ENCODE measurements at regions not wholly inside any gene's neighbourhood (a gene's known extent, or its start where the extent isn't known, plus 50 kb on each side); places are given as distances from the start of the nearest gene placed in this dataset.

GRCh38 chr11:44493930-44494329, 71.5 kb upstream of the CD82 start:
- no peak for DNase-seq (ENCODE audit: low read depth in 2 of 2)

GRCh38 chr11:44494785-44495184, 70.7 kb upstream of the CD82 start:
- DNase-seq (ENCODE audit: low read depth in 2 of 2) = no peak

- DNase-seq (ENCODE audit: low read depth in 2 of 2) = no peak
Observed at GRCh38 chr11:44496391-44496790, 69.1 kb upstream of the CD82 start.

- DNase-seq (ENCODE audit: low read depth in 2 of 2) = no peak
Observed at GRCh38 chr11:44498089-44498871, 67.2 kb upstream of the CD82 start.

- no peak for DNase-seq (ENCODE audit: low read depth in 2 of 2)
Observed at GRCh38 chr11:44502506-44502905, 63.0 kb upstream of the CD82 start.

- no peak for DNase-seq (ENCODE audit: low read depth in 2 of 2)
Observed at GRCh38 chr11:44505581-44506054, 59.8 kb upstream of the CD82 start.

- DNase-seq (ENCODE audit: low read depth in 2 of 2) = no peak
Observed at GRCh38 chr11:44506375-44507016, 59.0 kb upstream of the CD82 start.

- no peak for DNase-seq (ENCODE audit: low read depth in 2 of 2)
Observed at GRCh38 chr11:44507491-44507890, 58.0 kb upstream of the CD82 start.

- no peak for DNase-seq (ENCODE audit: low read depth in 2 of 2)
Observed at GRCh38 chr11:44507896-44508445, 57.5 kb upstream of the CD82 start.

- no peak for DNase-seq (ENCODE audit: low read depth in 2 of 2)
Observed at GRCh38 chr11:44509296-44509695, 56.2 kb upstream of the CD82 start.

GRCh38 chr11:44510372-44510771, 55.1 kb upstream of the CD82 start:
- no peak for DNase-seq (ENCODE audit: low read depth in 2 of 2)

- DNase-seq (ENCODE audit: low read depth in 2 of 2) = no peak
Observed at GRCh38 chr11:44512818-44513217, 52.6 kb upstream of the CD82 start.

GRCh38 chr11:44515048-44515447, 50.4 kb upstream of the CD82 start:
- DNase-seq (ENCODE audit: low read depth in 2 of 2) = no peak

All from activated CD4-positive, alpha-beta T cell treated with anti-CD3 and anti-CD28 coated beads for 24 hours (primary cell).